HG03520 (cell line): ENCODE measurements at regions not wholly inside any gene's neighbourhood (a gene's known extent, or its start where the extent isn't known, plus 50 kb on each side); places are given as distances from the start of the nearest gene placed in this dataset.

Experiments used
- ATAC-seq: cut with Tn5 transposase; IDR thresholded peaks from one replicate; pipeline ENCODE4 v1.9.1; 2021; ENCODE audit warnings: mild to moderate bottlenecking, moderate library complexity; ENCODE audit not compliant: unreplicated experiment

- no peak for ATAC-seq
Observed at GRCh38 chr2:234680688-234681619, 184.1 kb upstream of the ARL4C start.

- ATAC-seq = no peak
Observed at GRCh38 chr2:234679741-234680687, 183.1 kb upstream of the ARL4C start.

GRCh38 chr2:234679301-234679740, 182.4 kb upstream of the ARL4C start:
- ATAC-seq = no peak

- ATAC-seq = no peak
Observed at GRCh38 chr2:234678711-234679110, 181.8 kb upstream of the ARL4C start.

- ATAC-seq = no peak
Observed at GRCh38 chr2:234677758-234678538, 181.1 kb upstream of the ARL4C start.

GRCh38 chr2:234676783-234677450, 180.0 kb upstream of the ARL4C start:
- ATAC-seq = no peak

GRCh38 chr2:234676109-234676782, 179.4 kb upstream of the ARL4C start:
- no peak for ATAC-seq

GRCh38 chr2:234674781-234675201, 177.9 kb upstream of the ARL4C start:
- no peak for ATAC-seq

GRCh38 chr2:234673961-234674759, 177.3 kb upstream of the ARL4C start:
- no peak for ATAC-seq

GRCh38 chr2:234673501-234673900, 176.6 kb upstream of the ARL4C start:
- ATAC-seq = no peak

GRCh38 chr2:234672498-234673150, 175.7 kb upstream of the ARL4C start:
- ATAC-seq = no peak

GRCh38 chr2:234671716-234672115, 174.8 kb upstream of the ARL4C start:
- ATAC-seq = no peak

GRCh38 chr2:234671231-234671630, 174.3 kb upstream of the ARL4C start:
- no peak for ATAC-seq

GRCh38 chr2:234670806-234671205, 173.9 kb upstream of the ARL4C start:
- ATAC-seq = no peak

GRCh38 chr2:234670052-234670451, 173.2 kb upstream of the ARL4C start:
- no peak for ATAC-seq

- ATAC-seq = no peak
Observed at GRCh38 chr2:234669621-234670020, 172.7 kb upstream of the ARL4C start.

- no peak for ATAC-seq
Observed at GRCh38 chr2:234669001-234669400, 172.1 kb upstream of the ARL4C start.

- ATAC-seq = no peak
Observed at GRCh38 chr2:234666911-234667310, 170.0 kb upstream of the ARL4C start.
